Body of pancreas (tissue), 4 donors: ENCODE measurements at regions not wholly inside any gene's neighbourhood (a gene's known extent, or its start where the extent isn't known, plus 50 kb on each side); places are given as distances from the start of the nearest gene placed in this dataset.

Experiments used
- ATAC-seq: fragments of 150-250 bp; one replicate; pipeline ENCODE4 v1.9.1; 2016
- DNase-seq, 4 donors: peaks; one replicate each; pipeline ENCODE4 v3.0.0-alpha.2; 2019
- H3K27ac ChIP-seq, 4 donors: fragments of 200-600 bp; sonication (generic); 1 replicate in 3 of 4; 2 replicates in 1 of 4; pipeline versions ENCODE4 v1.5.1 to v1.6.1; 2016 to 2019; ENCODE audit warnings: mild to moderate bottlenecking in 1 of 4, mixed read lengths in 1 of 4, moderate library complexity in 1 of 4
- H3K27me3 ChIP-seq, 2 donors: fragments of 200-600 bp; sonication (generic); one replicate each; pipeline ENCODE4 v1.6.0; 2016; ENCODE audit warnings: mild to moderate bottlenecking in 1 of 2
- H3K36me3 ChIP-seq, 2 donors: fragments of 200-600 bp; sonication (generic); replicated peaks in 1 of 2; 2 replicates each; pipeline ENCODE4 v1.5.1; 2016; ENCODE audit warnings: low read depth in 2 of 2; ENCODE audit not compliant: insufficient read depth in 1 of 2
- H3K4me1 ChIP-seq: fragments of 200-600 bp; sonication (generic); one replicate; pipeline ENCODE4 v1.6.0; 2016
- H3K4me3 ChIP-seq, 2 donors: fragments of 200-600 bp; sonication (generic); 1 replicate in 1 of 2; 2 replicates in 1 of 2; pipeline ENCODE4 v1.5.1; 2016 to 2019
- H3K9me3 ChIP-seq, 3 donors: fragments of 200-600 bp; sonication (generic); 1 replicate in 2 of 3; 2 replicates in 1 of 3; pipeline ENCODE4 v1.5.1; 2016
- CTCF ChIP-seq, 7 experiments: fragments of 450-650 bp in 4 of 7; fragments of 200-600 bp in 3 of 7; sonication (generic) in 3 of 7; IDR thresholded peaks; one replicate each; pipeline ENCODE4 v1.5.1; 2016 to 2019; ENCODE audit warnings: antibody characterized with exemption in 7 of 7
- POLR2A ChIP-seq, 3 donors: fragments of 450-650 bp; IDR thresholded peaks; one replicate each; pipeline ENCODE4 v1.6.1; 2016; ENCODE audit warnings: antibody characterized with exemption in 3 of 3, mild to moderate bottlenecking in 2 of 3
- WGBS, 2 donors: methylation state at CpG; one replicate each; pipeline ENCODE4 v1.1.5; 2017; 5-methylcytosine and 5-hydroxymethylcytosine counted together
- intact Hi-C: fragments of 100-400 bp; cut with DNase I; formaldehyde crosslinking; loops from one replicate; pipeline ENCODE4 v1.15.1; 2023

DNA sequence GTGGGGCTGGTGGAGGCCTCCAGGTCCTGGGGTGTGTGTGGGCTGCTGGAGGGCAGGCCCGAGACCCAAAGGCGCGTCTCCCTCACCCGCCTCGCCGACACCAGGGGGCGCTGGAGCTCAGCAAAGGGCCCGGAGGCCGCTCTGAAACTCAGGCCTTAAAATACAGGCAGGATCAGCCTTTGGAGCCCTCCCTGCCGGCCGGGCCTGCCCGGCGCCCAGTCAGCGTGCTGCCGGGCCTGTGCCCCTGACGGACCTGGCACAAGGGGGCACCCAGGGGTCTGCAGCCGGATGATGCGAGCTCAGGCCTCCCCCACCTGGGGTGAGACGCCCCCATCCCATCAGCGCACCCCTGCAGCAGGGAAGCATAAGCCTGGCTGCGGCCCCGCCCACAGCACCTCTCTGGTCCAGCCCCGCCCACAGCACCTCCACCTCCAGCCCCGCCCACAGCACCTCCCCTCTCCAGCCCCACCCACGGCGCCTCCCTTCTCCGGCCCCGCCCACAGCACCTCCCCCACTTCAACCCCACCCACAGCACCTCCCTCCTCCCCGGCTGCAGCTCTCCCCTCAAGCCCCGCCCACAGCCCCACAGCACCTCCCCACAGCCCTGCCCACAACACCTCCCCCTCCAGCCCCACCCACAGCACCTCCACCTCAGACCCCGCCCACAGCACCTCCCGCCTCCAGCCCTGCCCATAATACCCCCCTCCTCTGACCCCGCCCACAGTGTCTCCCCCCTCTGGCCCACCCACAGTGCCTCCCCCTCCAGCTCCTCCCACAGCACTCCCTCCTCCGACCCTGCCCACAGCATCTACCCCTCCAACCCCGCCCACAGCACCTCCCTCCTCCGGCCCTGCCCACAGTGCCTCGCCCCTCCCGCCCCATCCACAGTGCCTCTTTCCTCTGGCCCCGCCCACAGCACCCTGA is 92.8 kb upstream of the OTOS start:
- peak; percentile 88 to 96 (median 92) for TF ChIP-seq CTCF (IDR thresholded peaks at IDR 0.05)
- no peak for TF ChIP-seq POLR2A (IDR thresholded peaks at IDR 0.05)
- peak overlapping the region; percentile 8 to 82 (median 76) for H3K27ac ChIP-seq
- H3K27me3 ChIP-seq, result no peaks in the 10 kb centered on the region
- 0% methylated on average over 7 to 30 of the region's 39 CpGs for WGBS, 2 donors
- no peak overlapping the region for H3K4me3 ChIP-seq
- DNase-seq (peak; percentile 93 to 96 (median 94)), ATAC-seq (peak; percentile 72)
- peaks cover 59% of the 10 kb centered on the region for H3K4me1 ChIP-seq
- H3K9me3 ChIP-seq, result no peaks in the 10 kb centered on the region
- intact Hi-C loops, result no loop called here
- H3K36me3 ChIP-seq, result no peaks in the 10 kb centered on the region

DNA sequence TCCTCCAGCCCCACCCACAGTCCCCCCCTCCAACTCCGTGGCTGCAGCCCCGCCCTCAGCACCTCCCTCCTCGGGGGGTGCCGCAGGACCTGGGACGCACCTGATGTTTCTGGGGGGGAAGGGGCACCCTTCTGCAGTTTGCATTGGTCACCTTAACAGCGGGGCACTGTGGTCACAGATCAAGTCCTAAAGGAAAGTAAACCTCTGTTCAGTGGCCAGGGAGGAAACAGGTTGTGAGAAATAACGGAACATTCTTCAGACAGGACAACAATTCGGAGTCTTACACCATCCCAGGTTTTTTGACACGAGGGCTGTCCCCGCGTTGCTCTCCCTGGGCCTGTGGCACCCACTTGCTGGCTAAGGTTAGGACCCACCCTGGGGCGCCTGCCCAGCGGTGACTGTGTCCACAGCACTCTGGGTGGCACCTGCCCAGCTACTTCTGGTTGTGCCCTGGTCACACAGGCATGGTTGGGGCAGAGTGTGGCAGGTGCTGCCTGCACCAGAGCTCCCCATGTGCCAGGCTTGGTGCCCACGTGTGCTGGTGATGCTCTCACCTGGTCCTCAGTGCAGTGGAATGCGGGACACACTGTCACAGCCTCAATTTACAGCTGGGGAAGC is 93.5 kb upstream of the OTOS start:
- peak; percentile 10 for ATAC-seq
- H3K27ac ChIP-seq, result peak overlapping the region in 3 of 4 donors; percentile 73 to 82 (median 80)
- H3K4me3 ChIP-seq, result no peak overlapping the region

DNA sequence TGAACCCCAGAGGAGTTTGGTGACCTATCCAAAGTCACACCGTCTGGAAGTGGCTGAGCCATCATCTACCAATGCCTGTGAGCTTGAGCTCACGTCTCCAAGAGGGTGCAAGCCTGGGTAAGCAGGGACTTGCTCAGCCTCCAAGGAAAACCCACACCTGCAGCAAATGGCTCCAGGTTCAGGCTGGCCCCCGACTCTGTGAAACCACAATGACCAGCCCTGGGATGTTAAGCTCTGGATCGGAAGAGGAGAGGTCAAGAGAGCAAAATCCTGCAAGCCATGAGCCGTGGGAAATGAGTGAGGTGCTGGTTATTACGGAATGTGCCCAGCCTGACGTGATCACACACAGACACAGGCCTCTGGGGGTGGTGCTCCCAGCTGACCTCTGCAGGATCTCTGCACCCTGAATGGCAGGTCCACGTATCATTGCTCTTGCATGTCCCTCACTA is 94.1 kb upstream of the OTOS start:
- TF ChIP-seq POLR2A (IDR thresholded peaks at IDR 0.05) (no peak), CTCF (IDR thresholded peaks at IDR 0.05) (no peak)
- Histone ChIP-seq H3K36me3 (no peaks in the 10 kb centered on the region), H3K4me3 (no peak overlapping the region), H3K27me3 (no peaks in the 10 kb centered on the region), H3K27ac (peak overlapping the region in 3 of 4 donors; percentile 73 to 82 (median 80)), H3K9me3 (no peaks in the 10 kb centered on the region), H3K4me1 (peaks cover 66% of the 10 kb centered on the region)
- ATAC-seq, result no peak
- intact Hi-C loops, result no loop called here
- 54 to 74% methylated on average over 5 to 6 of the region's 8 CpGs for WGBS, 2 donors
- peak in 1 of 4 donors; percentile 13 for DNase-seq

More for the DNA sequence above, 93.5 kb upstream of the OTOS start:
- Histone ChIP-seq H3K9me3 (no peaks in the 10 kb centered on the region), H3K36me3 (no peaks in the 10 kb centered on the region), H3K4me1 (peaks cover 66% of the 10 kb centered on the region), H3K27me3 (no peaks in the 10 kb centered on the region)
- peak in 2 of 4 donors; percentile 39 to 48 for DNase-seq
- intact Hi-C loops, result no loop called here
- TF ChIP-seq CTCF (IDR thresholded peaks at IDR 0.05) (no peak), POLR2A (IDR thresholded peaks at IDR 0.05) (no peak)
- WGBS, 2 donors, result 14 to 18% methylated on average over 14 to 15 of the region's 15 CpGs

DNA sequence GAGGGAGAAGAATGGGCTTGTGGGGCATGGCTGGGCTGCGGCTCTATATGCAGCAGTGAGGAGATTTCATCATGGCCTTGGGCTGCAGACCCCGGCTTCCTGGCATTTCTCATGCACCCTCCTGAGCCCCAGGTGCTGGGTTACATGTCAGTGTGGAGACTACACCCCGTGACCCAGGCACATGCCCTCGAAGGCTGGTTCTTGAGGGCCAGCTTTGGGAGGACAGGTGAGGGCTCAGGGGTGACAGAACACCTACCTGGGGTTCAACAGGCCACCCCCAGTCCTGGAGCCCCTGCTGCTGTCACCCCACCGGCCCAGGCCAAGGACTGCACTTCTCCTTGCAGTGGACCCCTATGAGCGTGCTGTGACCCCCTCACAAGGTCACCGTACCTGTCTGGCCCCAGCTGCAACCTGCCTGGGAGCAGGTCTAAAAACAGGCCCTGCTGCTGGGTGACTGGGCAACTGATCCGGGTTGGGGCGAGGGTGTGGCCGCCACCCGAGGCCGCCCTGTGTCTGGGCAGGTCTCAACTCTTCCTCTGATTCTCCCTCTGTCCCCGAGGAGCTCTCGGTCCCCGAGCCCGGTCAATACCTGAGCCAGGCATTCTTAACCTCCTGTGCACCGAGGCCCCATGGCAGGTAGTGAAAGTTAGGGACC is 94.8 kb upstream of the OTOS start:
- Histone ChIP-seq H3K36me3 (no peaks in the 10 kb centered on the region), H3K4me3 (no peak overlapping the region), H3K9me3 (no peaks in the 10 kb centered on the region), H3K27me3 (no peaks in the 10 kb centered on the region), H3K27ac (no peak overlapping the region), H3K4me1 (peaks cover 66% of the 10 kb centered on the region)
- TF ChIP-seq CTCF (IDR thresholded peaks at IDR 0.05) (no peak), POLR2A (IDR thresholded peaks at IDR 0.05) (no peak)
- intact Hi-C loops, result no loop called here
- no peak for ATAC-seq
- peak in 1 of 4 donors; percentile 12 for DNase-seq
- WGBS, 2 donors, result 88% methylated on average over 15 to 17 of the region's 17 CpGs
